Loucy (cell line): ENCODE measurements at regions not wholly inside any gene's neighbourhood (a gene's known extent, or its start where the extent isn't known, plus 50 kb on each side); places are given as distances from the start of the nearest gene placed in this dataset.

Experiments
- H2AFZ ChIP-seq: fragments of 200-600 bp; sonication (generic); 2 replicates; pipeline ENCODE4 v1.6.0; 2016; ENCODE audit warnings: antibody characterized with exemption, mild to moderate bottlenecking, low read length, moderate library complexity
- H3F3A ChIP-seq: fragments of 200-600 bp; 2 replicates; pipeline ENCODE4 v1.6.0; 2016; ENCODE audit warnings: antibody characterized with exemption, low read depth, mild to moderate bottlenecking
- H3K27me3 ChIP-seq: fragments of 200-600 bp; sonication (generic); 2 replicates; pipeline ENCODE4 v1.6.1; 2014; ENCODE audit warnings: low read length, mild to moderate bottlenecking; ENCODE audit not compliant: insufficient read depth, poor library complexity, severe bottlenecking
- H3K36me3 ChIP-seq: fragments of 200-600 bp; sonication (generic); 2 replicates; pipeline ENCODE4 v1.6.1; 2016; ENCODE audit warnings: low read length; ENCODE audit not compliant: insufficient read depth
- H3K4me1 ChIP-seq: fragments of 200-600 bp; sonication (generic); 2 replicates; pipeline ENCODE4 v1.5.1; 2014; ENCODE audit warnings: low read length, mild to moderate bottlenecking; ENCODE audit not compliant: insufficient read depth, poor library complexity, severe bottlenecking
- H3K4me2 ChIP-seq: fragments of 200-600 bp; sonication (generic); 2 replicates; pipeline ENCODE4 v1.6.0; 2014; ENCODE audit warnings: antibody characterized with exemption, low read length, low read depth, mild to moderate bottlenecking; ENCODE audit not compliant: poor library complexity, severe bottlenecking
- H3K4me3 ChIP-seq: fragments of 200-600 bp; sonication (generic); 2 replicates; pipeline ENCODE4 v1.5.1; 2014; ENCODE audit warnings: low read length, mild to moderate bottlenecking, mixed read lengths; ENCODE audit not compliant: poor library complexity, severe bottlenecking
- H3K79me2 ChIP-seq: fragments of 200-600 bp; sonication (generic); 2 replicates; pipeline ENCODE4 v1.6.1; 2014; ENCODE audit warnings: low read length; ENCODE audit not compliant: insufficient read depth
- H3K9ac ChIP-seq: fragments of 200-600 bp; sonication (generic); 2 replicates; pipeline ENCODE4 v1.6.0; 2014; ENCODE audit warnings: mild to moderate bottlenecking, low read depth, low read length, moderate library complexity; ENCODE audit not compliant: poor library complexity, severe bottlenecking
- H3K9me2 ChIP-seq: fragments of 200-600 bp; sonication (generic); replicated peaks from 2 replicates; pipeline ENCODE4 v1.6.1; 2016; ENCODE audit warnings: low read depth, low read length, mixed read lengths
- H3K9me3 ChIP-seq: fragments of 200-600 bp; sonication (generic); 2 replicates; pipeline ENCODE4 v1.6.1; 2014; ENCODE audit warnings: mild to moderate bottlenecking, antibody characterized with exemption, low read length, low read depth; ENCODE audit not compliant: insufficient read depth
- H4K20me1 ChIP-seq: fragments of 200-600 bp; sonication (generic); 2 replicates; pipeline ENCODE4 v1.6.0; 2014; ENCODE audit warnings: antibody characterized with exemption, low read length, mild to moderate bottlenecking; ENCODE audit not compliant: insufficient read depth, poor library complexity, severe bottlenecking
- EZH2phosphoT487 ChIP-seq: fragments of 200-600 bp; IDR thresholded peaks from 2 replicates; pipeline ENCODE4 v1.6.1; 2018; ENCODE audit warnings: antibody characterized with exemption, mild to moderate bottlenecking, moderate library complexity, borderline replicate concordance
- TF ChIP-seq, protein P1 (sequence below): fragments of 200-600 bp; sonication (generic); conservative IDR thresholded peaks from 2 replicates; pipeline ENCODE4 v1.5.1; 2014; ENCODE audit warnings: mild to moderate bottlenecking, antibody characterized with exemption, low read length

DNA sequence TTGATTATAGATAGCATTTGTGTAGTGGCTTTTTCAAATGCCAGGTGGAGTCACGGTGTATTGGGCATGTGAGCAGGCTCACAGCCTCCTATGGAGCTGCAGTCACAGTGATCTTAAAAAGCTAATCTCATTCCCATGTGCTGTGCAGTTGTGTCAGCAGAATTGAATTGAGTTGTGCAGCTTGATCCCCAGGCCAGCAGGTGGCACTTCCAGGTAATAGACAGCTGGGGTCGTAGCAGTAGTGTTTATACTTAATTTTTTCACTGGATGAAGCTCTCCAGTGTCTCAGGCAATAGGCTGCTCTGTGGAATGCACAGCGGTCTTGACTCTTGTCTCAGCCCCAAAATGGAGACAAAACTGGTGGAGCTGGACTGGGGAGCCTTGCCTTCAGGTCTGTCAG, 1028.1 kb downstream of the SH3BGRL start:
- no peaks in the 10 kb centered on the region for H3K9me2 ChIP-seq
- no peak overlapping the region for H3K4me2 ChIP-seq
- H3K9me3 ChIP-seq = no peaks in the 10 kb centered on the region
- H3K4me1 ChIP-seq = no peaks in the 10 kb centered on the region
- H3K9ac ChIP-seq = no peak overlapping the region
- H2AFZ ChIP-seq = no peak overlapping the region
- H3K27me3 ChIP-seq = no peaks in the 10 kb centered on the region
- H3K79me2 ChIP-seq = no peaks in the 10 kb centered on the region
- no peak overlapping the region for H3K4me3 ChIP-seq
- H3K36me3 ChIP-seq = no peaks in the 10 kb centered on the region
- no peaks in the 10 kb centered on the region for H4K20me1 ChIP-seq
- H3F3A ChIP-seq = no peaks in the 10 kb centered on the region
- no peak for TF ChIP-seq EZH2phosphoT487
- TF ChIP-seq, protein P1, sequence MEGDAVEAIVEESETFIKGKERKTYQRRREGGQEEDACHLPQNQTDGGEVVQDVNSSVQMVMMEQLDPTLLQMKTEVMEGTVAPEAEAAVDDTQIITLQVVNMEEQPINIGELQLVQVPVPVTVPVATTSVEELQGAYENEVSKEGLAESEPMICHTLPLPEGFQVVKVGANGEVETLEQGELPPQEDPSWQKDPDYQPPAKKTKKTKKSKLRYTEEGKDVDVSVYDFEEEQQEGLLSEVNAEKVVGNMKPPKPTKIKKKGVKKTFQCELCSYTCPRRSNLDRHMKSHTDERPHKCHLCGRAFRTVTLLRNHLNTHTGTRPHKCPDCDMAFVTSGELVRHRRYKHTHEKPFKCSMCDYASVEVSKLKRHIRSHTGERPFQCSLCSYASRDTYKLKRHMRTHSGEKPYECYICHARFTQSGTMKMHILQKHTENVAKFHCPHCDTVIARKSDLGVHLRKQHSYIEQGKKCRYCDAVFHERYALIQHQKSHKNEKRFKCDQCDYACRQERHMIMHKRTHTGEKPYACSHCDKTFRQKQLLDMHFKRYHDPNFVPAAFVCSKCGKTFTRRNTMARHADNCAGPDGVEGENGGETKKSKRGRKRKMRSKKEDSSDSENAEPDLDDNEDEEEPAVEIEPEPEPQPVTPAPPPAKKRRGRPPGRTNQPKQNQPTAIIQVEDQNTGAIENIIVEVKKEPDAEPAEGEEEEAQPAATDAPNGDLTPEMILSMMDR = peak; percentile 27; the same call in 1 of the 2 replicates

DNA sequence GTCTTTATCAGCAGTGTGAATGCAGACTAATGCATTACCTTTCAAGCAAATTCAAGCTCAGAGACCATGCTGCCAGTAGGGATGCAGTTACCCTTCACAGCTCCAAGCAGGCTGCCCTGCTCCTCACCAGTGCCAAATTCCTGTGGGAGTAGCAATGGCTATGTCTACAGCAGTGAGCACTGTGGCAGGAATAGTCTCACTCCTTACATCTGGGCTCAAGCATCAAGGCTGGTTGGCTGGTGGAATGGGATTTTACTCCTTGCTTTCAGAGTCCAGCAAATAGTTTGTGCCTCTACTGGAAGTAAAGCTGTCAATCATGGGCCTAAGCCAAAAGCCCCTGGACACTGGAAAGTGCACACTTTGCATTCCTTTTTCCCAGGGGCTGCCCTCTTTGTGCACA, 1030.8 kb downstream of the SH3BGRL start:
- H3K9me2 ChIP-seq = no peaks in the 10 kb centered on the region
- H3K4me2 ChIP-seq = no peak overlapping the region
- H3K4me1 ChIP-seq = no peaks in the 10 kb centered on the region
- TF ChIP-seq, protein P1 = no peak
- TF ChIP-seq EZH2phosphoT487 = no peak
- H3K36me3 ChIP-seq = no peaks in the 10 kb centered on the region
- H3K4me3 ChIP-seq = no peak overlapping the region
- no peaks in the 10 kb centered on the region for H3K9me3 ChIP-seq
- no peak overlapping the region for H3K9ac ChIP-seq
- no peaks in the 10 kb centered on the region for H3K79me2 ChIP-seq
- H4K20me1 ChIP-seq = no peaks in the 10 kb centered on the region
- H2AFZ ChIP-seq = no peak overlapping the region
- no peaks in the 10 kb centered on the region for H3K27me3 ChIP-seq
- no peaks in the 10 kb centered on the region for H3F3A ChIP-seq

DNA sequence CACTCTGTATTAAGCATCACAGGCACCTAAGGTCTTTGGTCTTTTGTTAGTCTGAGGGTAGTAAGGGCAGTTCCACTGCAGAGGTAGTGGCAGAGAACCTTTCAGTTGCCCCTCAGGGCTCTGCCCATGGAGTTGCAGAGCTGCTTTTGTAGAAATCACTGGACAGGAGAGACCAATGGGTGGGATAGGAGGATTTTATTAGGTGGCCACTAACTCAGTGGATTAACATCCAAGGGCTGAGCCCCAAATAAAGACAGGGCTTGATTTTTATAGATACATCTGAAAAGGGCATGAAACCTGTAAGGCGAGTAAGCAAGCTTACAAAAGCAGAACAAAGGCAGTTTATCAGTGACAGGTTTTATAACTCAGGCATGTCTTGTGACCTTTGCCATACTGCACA, 1035.4 kb downstream of the SH3BGRL start:
- no peak overlapping the region for H3K4me2 ChIP-seq
- no peaks in the 10 kb centered on the region for H3K9me2 ChIP-seq
- no peak overlapping the region for H2AFZ ChIP-seq
- H3K9ac ChIP-seq = no peak overlapping the region
- no peaks in the 10 kb centered on the region for H3F3A ChIP-seq
- no peaks in the 10 kb centered on the region for H3K4me1 ChIP-seq
- H3K36me3 ChIP-seq = no peaks in the 10 kb centered on the region
- H4K20me1 ChIP-seq = no peaks in the 10 kb centered on the region
- H3K9me3 ChIP-seq = no peaks in the 10 kb centered on the region
- H3K79me2 ChIP-seq = no peaks in the 10 kb centered on the region
- TF ChIP-seq, protein P1 = no peak
- no peak for TF ChIP-seq EZH2phosphoT487
- no peak overlapping the region for H3K4me3 ChIP-seq
- H3K27me3 ChIP-seq = no peaks in the 10 kb centered on the region
